ENCODE measurements at regions not wholly inside any gene's neighbourhood (a gene's known extent, or its start where the extent isn't known, plus 50 kb on each side); places are given as distances from the start of the nearest gene placed in this dataset.

DNA sequence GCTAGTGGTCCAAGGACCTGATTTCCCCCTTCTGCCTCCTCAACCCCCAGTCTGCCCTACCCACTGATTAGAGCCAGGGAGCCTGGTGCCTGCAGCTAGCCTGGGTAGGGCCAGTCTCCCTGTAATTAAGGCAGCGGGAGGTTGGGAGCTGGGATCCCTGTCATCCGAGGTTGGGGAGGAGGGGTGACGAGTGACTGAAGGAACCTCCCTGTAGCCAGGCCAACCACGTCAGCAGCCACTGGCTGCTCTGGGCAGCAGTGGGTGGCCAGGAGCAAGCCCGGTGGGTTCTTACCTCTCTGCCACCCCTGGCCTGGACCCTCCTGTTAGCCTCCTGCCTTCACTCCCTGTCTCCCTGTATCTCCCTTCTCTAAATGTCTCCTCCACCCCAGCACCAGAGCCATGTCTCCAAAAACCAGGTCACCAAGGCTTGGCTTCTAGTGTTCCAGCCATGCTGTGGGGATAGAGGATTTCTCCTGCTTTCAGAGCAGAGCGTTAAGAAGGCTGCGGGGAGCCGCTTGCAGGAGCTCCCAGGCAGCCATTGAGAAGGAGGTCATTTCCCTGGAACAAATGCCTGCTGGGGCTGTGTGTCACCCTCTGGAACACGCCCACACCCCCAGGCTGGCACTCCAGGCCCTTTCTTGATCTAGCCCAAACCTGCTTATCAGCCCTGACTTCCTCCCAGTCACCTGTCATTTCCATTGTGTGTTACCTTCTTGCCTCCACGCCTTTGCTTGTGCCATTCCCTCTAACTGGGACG lies 65.0 kb upstream of the GGTA1 start:
- TF ChIP-seq, protein P1, sequence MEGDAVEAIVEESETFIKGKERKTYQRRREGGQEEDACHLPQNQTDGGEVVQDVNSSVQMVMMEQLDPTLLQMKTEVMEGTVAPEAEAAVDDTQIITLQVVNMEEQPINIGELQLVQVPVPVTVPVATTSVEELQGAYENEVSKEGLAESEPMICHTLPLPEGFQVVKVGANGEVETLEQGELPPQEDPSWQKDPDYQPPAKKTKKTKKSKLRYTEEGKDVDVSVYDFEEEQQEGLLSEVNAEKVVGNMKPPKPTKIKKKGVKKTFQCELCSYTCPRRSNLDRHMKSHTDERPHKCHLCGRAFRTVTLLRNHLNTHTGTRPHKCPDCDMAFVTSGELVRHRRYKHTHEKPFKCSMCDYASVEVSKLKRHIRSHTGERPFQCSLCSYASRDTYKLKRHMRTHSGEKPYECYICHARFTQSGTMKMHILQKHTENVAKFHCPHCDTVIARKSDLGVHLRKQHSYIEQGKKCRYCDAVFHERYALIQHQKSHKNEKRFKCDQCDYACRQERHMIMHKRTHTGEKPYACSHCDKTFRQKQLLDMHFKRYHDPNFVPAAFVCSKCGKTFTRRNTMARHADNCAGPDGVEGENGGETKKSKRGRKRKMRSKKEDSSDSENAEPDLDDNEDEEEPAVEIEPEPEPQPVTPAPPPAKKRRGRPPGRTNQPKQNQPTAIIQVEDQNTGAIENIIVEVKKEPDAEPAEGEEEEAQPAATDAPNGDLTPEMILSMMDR (IDR thresholded peaks at IDR 0.05), result no peak
- no peak for TF ChIP-seq POLR2A (IDR thresholded peaks at IDR 0.05)

Data from uterus (tissue), 2 donors.